Prostate gland (tissue), 2 donors: ENCODE measurements at regions not wholly inside any gene's neighbourhood (a gene's known extent, or its start where the extent isn't known, plus 50 kb on each side); places are given as distances from the start of the nearest gene placed in this dataset.
"Not testable (repeated sequence)": the region's sequence is repeated elsewhere in the genome, so short reads cannot be mapped to it uniquely, and the experiment has no call there.

ENCODE experiments used
- DNase-seq: peaks from one replicate; pipeline ENCODE4 v3.0.0-alpha.2; 2019; ENCODE audit warnings: low spot score
- H3K27ac ChIP-seq, 2 donors: fragments of 200-600 bp; sonication (generic); 2 replicates each; pipeline ENCODE4 v1.5.1; 2017 to 2019
- H3K27me3 ChIP-seq: fragments of 200-600 bp; sonication (generic); replicated peaks from 2 replicates; pipeline ENCODE4 v1.5.1; 2019; ENCODE audit not compliant: insufficient read depth
- H3K36me3 ChIP-seq, 2 donors: fragments of 200-600 bp; sonication (generic); 1 replicate in 1 of 2; 2 replicates in 1 of 2; pipeline versions ENCODE4 v1.5.1 to v1.8.1; 2017 to 2019
- H3K4me1 ChIP-seq: fragments of 200-600 bp; sonication (generic); replicated peaks from 2 replicates; pipeline ENCODE4 v1.5.1; 2019
- H3K4me3 ChIP-seq, 2 donors: fragments of 200-600 bp; sonication (generic); 2 replicates each; pipeline ENCODE4 v1.5.1; 2017 to 2019
- H3K9me3 ChIP-seq: fragments of 200-600 bp; sonication (generic); 2 replicates; pipeline ENCODE4 v1.5.1; 2017
- POLR2A ChIP-seq: fragments of 450-650 bp; IDR thresholded peaks from one replicate; pipeline ENCODE4 v1.6.1; 2016; ENCODE audit warnings: antibody characterized with exemption, mild to moderate bottlenecking
- POLR2AphosphoS5 ChIP-seq: sonication (generic); formaldehyde crosslinking; IDR thresholded peaks from one replicate; pipeline ENCODE4 v1.6.1; 2017; ENCODE audit warnings: antibody characterized with exemption
- WGBS: methylation state at CpG from one replicate; pipeline ENCODE4 v1.1.5; 2018; 5-methylcytosine and 5-hydroxymethylcytosine counted together
- intact Hi-C: fragments of 100-400 bp; cut with DNase I; formaldehyde crosslinking; loops from one replicate; pipeline ENCODE4 v1.14.2; 2022
- TF ChIP-seq, protein P1 (sequence below), 4 experiments: fragments of 200-600 bp in 2 of 4; fragments of 450-650 bp in 2 of 4; sonication (generic) in 2 of 4; IDR thresholded peaks; 1 replicate in 3 of 4; 2 replicates in 1 of 4; pipeline ENCODE4 v1.5.1; 2016 to 2019; ENCODE audit warnings: antibody characterized with exemption in 4 of 4, mild to moderate bottlenecking in 2 of 4, moderate library complexity in 2 of 4

DNA sequence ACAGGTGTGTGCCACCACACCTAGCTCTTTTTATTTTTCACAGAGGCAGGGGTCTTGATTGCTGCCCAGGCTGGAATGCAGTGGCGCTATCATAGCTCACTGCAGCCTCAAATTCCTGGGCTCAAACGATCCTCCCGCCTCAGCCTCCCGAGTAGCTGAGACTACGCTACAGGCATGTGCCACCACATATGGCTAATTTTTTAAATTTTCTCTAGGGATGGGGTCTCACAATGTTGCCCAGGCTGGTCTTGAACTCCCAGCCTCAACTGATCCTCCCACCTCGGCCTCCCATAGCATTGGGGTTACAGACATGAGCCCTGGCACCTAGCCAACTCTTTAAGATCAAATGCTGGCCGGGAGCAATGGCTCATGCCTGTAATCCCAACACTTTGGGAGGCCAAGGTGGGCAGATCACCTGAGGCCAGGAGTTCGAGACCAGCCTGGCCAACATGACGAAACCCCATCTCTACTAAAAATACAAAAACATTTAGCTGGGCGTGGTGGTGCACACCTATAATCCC lies 50.6 kb upstream of the MYL10 start:
- DNase-seq, H3K4me3 ChIP-seq, H3K9me3 ChIP-seq, intact Hi-C loops, H3K27me3 ChIP-seq, H3K4me1 ChIP-seq, H3K36me3 ChIP-seq, H3K27ac ChIP-seq: not testable (repeated sequence)
- 96% methylated on average over 10 of the region's 10 CpGs for WGBS

GRCh38 chr7:101680406-101681145 lies 51.5 kb upstream of the MYL10 start:
- no peak for DNase-seq
- intact Hi-C loops, result no loop called here
- Histone ChIP-seq H3K4me1 (no peaks in the 10 kb centered on the region), H3K36me3 (no peaks in the 10 kb centered on the region), H3K9me3 (no peaks in the 10 kb centered on the region), H3K4me3 (no peak overlapping the region), H3K27me3 (no peaks in the 10 kb centered on the region), H3K27ac (no peak overlapping the region)
- 75% methylated on average over 22 of the region's 22 CpGs for WGBS
- TF ChIP-seq, protein P1, sequence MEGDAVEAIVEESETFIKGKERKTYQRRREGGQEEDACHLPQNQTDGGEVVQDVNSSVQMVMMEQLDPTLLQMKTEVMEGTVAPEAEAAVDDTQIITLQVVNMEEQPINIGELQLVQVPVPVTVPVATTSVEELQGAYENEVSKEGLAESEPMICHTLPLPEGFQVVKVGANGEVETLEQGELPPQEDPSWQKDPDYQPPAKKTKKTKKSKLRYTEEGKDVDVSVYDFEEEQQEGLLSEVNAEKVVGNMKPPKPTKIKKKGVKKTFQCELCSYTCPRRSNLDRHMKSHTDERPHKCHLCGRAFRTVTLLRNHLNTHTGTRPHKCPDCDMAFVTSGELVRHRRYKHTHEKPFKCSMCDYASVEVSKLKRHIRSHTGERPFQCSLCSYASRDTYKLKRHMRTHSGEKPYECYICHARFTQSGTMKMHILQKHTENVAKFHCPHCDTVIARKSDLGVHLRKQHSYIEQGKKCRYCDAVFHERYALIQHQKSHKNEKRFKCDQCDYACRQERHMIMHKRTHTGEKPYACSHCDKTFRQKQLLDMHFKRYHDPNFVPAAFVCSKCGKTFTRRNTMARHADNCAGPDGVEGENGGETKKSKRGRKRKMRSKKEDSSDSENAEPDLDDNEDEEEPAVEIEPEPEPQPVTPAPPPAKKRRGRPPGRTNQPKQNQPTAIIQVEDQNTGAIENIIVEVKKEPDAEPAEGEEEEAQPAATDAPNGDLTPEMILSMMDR (IDR thresholded peaks at IDR 0.05), result no peak
- TF ChIP-seq POLR2AphosphoS5, result no peak
- no peak for TF ChIP-seq POLR2A

- H3K4me1 ChIP-seq, result no peaks in the 10 kb centered on the region
- no peaks in the 10 kb centered on the region for H3K9me3 ChIP-seq
- intact Hi-C loops, result no loop called here
- TF ChIP-seq POLR2A, result no peak
- TF ChIP-seq POLR2AphosphoS5, result peak; percentile 38
- TF ChIP-seq, protein P1 (IDR thresholded peaks at IDR 0.05), result no peak
- no peak overlapping the region for H3K27ac ChIP-seq
- 18% methylated on average over 14 of the region's 14 CpGs for WGBS
- no peaks in the 10 kb centered on the region for H3K36me3 ChIP-seq
- no peaks in the 10 kb centered on the region for H3K27me3 ChIP-seq
- H3K4me3 ChIP-seq, result no peak overlapping the region
- DNase-seq, result peak; percentile 51
Observed at GRCh38 chr7:101681170-101682007, 52.3 kb upstream of the MYL10 start.

DNA sequence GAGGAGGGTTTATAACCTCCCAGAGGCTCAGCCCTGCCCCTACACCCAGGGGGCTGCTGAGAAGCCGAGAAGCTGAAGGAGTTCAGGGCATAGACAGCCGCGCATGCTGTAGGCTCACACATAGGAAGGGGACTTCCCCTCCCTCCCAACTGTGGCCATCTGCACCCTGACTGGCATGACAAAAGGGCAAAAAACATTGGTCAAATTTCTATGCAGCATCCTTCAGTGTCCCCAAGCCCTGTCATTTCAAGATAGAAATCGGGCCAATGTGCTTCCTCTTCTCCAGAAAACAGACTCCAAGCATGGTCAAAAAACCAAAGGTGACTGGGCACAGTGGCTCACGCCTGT lies 55.9 kb upstream of the MYL10 start:
- Histone ChIP-seq H3K4me1 (no peaks in the 10 kb centered on the region), H3K9me3 (no peaks in the 10 kb centered on the region), H3K4me3 (no peak overlapping the region), H3K36me3 (no peaks in the 10 kb centered on the region), H3K27me3 (no peaks in the 10 kb centered on the region), H3K27ac (no peak overlapping the region)
- no peak for TF ChIP-seq POLR2AphosphoS5
- TF ChIP-seq POLR2A, result no peak
- TF ChIP-seq, protein P1 (IDR thresholded peaks at IDR 0.05), result no peak
- WGBS, result 75% methylated on average over 5 of the region's 5 CpGs
- intact Hi-C loops, result loop anchor here (5.0 kb wide), 1 partner anchor 442 kb away; no protein-coding TSS in a partner anchor
- DNase-seq, result no peak

DNA sequence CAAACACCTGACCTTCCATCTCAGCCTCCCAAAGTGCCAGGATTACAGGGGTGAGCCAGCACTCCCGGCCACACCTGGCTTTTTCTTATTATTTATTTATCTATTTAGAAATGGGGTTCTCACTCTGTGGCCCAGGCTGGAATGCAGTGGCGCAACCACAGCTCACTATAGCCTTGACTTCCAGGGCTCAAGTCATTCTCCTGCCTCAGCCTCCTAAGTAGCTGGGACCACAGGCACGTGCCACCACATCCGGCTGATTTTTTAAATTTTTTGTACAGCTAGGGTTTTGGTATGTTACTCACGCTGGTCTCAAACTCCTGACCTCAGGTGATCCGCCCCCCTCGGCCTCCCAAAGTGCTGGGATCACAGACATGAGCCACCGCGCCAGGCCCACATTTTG lies 56.9 kb upstream of the MYL10 start:
- no peak for TF ChIP-seq POLR2AphosphoS5
- TF ChIP-seq, protein P1 (IDR thresholded peaks at IDR 0.05), result no peak
- no peak for TF ChIP-seq POLR2A
- DNase-seq, result no peak
- H3K27me3 ChIP-seq, result no peaks in the 10 kb centered on the region
- no peak overlapping the region for H3K27ac ChIP-seq
- H3K4me1 ChIP-seq, result no peaks in the 10 kb centered on the region
- H3K4me3 ChIP-seq, result no peak overlapping the region
- H3K36me3 ChIP-seq, result no peaks in the 10 kb centered on the region
- H3K9me3 ChIP-seq, result no peaks in the 10 kb centered on the region
- intact Hi-C loops, result loop anchor here (5.0 kb wide), 1 partner anchor 441 kb away; no protein-coding TSS in a partner anchor
- WGBS, result 83% methylated on average over 9 of the region's 9 CpGs
